Caco-2 (cell line): ENCODE measurements at regions not wholly inside any gene's neighbourhood (a gene's known extent, or its start where the extent isn't known, plus 50 kb on each side); places are given as distances from the start of the nearest gene placed in this dataset.
"Not testable (repeated sequence)": the region's sequence is repeated elsewhere in the genome, so short reads cannot be mapped to it uniquely, and the experiment has no call there.

ENCODE experiments used
- BruUV-seq: library from RNA; stranded (reverse); fragments of 400-500 nt; replicated peaks from 2 replicates; lab custom pipeline; 2021; lab: Mats Ljungman, UMichigan
- CTCF ChIA-PET: fragments of 300-600 bp; sonication (Branson Sonifier 250); formaldehyde crosslinking; loops from one replicate; lab custom pipeline; 2022; ENCODE audit warnings: antibody characterized with exemption; lab: Charles Lee
- POLR2A ChIA-PET: fragments of 300-600 bp; sonication (Branson Sonifier 250); formaldehyde crosslinking; loops from one replicate; lab custom pipeline; 2022; ENCODE audit warnings: antibody characterized with exemption; lab: Charles Lee
- DNase-seq, 2 experiments: peaks; one replicate each; pipeline versions ENCODE4 v3.0.0 to v3.0.0-alpha.2; 2020 to 2022
- H3K27me3 ChIP-seq: replicated peaks from 2 replicates; pipeline ENCODE4 v1.6.0; 2011; ENCODE audit warnings: low read length; ENCODE audit not compliant: control insufficient read depth, insufficient read depth
- H3K36me3 ChIP-seq: 2 replicates; pipeline ENCODE4 v1.5.1; 2011; ENCODE audit warnings: low read length; ENCODE audit not compliant: control insufficient read depth, insufficient read depth
- H3K4me1 ChIP-seq: fragments of 250-450 bp; sonication (Bioruptor Pico); 2 replicates; pipeline ENCODE4 v1.5.1; 2020; ENCODE audit warnings: mild to moderate bottlenecking
- H3K4me3 ChIP-seq: 2 replicates; pipeline ENCODE4 v1.5.1; 2011; ENCODE audit warnings: low read depth, mild to moderate bottlenecking, control low read depth, low read length
- H3K9me3 ChIP-seq: fragments of 250-450 bp; sonication (Bioruptor Pico); 2 replicates; pipeline ENCODE4 v1.5.1; 2020; ENCODE audit warnings: mild to moderate bottlenecking, moderate library complexity
- H3K27ac Mint-ChIP-seq: one replicate; pipeline ENCODE4 v1.8.0; 2022; ENCODE audit warnings: mixed read lengths; ENCODE audit not compliant: unreplicated experiment
- H3K27me3 Mint-ChIP-seq: one replicate; pipeline ENCODE4 v1.8.0; 2022; ENCODE audit warnings: mixed read lengths; ENCODE audit not compliant: insufficient read depth, unreplicated experiment
- H3K36me3 Mint-ChIP-seq: one replicate; pipeline ENCODE4 v1.8.0; 2022; ENCODE audit warnings: mild to moderate bottlenecking, mixed read lengths; ENCODE audit not compliant: insufficient read depth, unreplicated experiment
- H3K4me1 Mint-ChIP-seq: one replicate; pipeline ENCODE4 v1.8.0; 2022; ENCODE audit warnings: low read depth, mixed read lengths; ENCODE audit not compliant: unreplicated experiment
- H3K4me3 Mint-ChIP-seq: one replicate; pipeline ENCODE4 v1.8.0; 2022; ENCODE audit warnings: mild to moderate bottlenecking, moderate library complexity, mixed read lengths; ENCODE audit not compliant: unreplicated experiment
- H3K9me3 Mint-ChIP-seq: one replicate; pipeline ENCODE4 v1.8.0; 2022; ENCODE audit warnings: mixed read lengths; ENCODE audit not compliant: unreplicated experiment
- CTCF ChIP-seq, 2 experiments: fragments of 200-600 bp in 1 of 2; IDR thresholded peaks; 1 replicate in 1 of 2; 2 replicates in 1 of 2; pipeline versions ENCODE4 v1.5.1 to v1.8.0; 2011 to 2022; ENCODE audit warnings: antibody characterized with exemption in 1 of 2, control low read depth in 1 of 2, inconsistent platforms in 1 of 2, low read depth in 1 of 2, low read length in 1 of 2, mild to moderate bottlenecking in 1 of 2, moderate library complexity in 1 of 2; ENCODE audit not compliant: insufficient read depth in 1 of 2, severe bottlenecking in 1 of 2, unreplicated experiment in 1 of 2
- intact Hi-C: fragments of 100-400 bp; cut with micrococcal nuclease; formaldehyde crosslinking; loops from one replicate; pipeline ENCODE4 v1.10.0; 2022; ENCODE audit not compliant: unreplicated experiment

- H3K27ac Mint-ChIP-seq = no peak overlapping the region
- no peak for TF ChIP-seq CTCF (IDR thresholded peaks at IDR 0.05; ENCODE audit: insufficient read depth in 1 of 2, low read depth in 1 of 2, low read length in 1 of 2, severe bottlenecking in 1 of 2, unreplicated experiment in 1 of 2)
- POLR2A ChIA-PET = no interaction called here
Measured at GRCh38 chr3:89533275-89533674, 425.9 kb downstream of the EPHA3 start.

GRCh38 chr3:89554587-89554986, 447.2 kb downstream of the EPHA3 start:
- H3K27me3 Mint-ChIP-seq, BruUV-seq, CTCF ChIA-PET: not testable (repeated sequence)

More at GRCh38 chr3:89533275-89533674, 425.9 kb downstream of the EPHA3 start:
- Histone ChIP-seq H3K9me3 (no peaks in the 10 kb centered on the region), H3K4me3 (no peak overlapping the region), H3K27me3 (no peaks in the 10 kb centered on the region), H3K36me3 (no peaks in the 10 kb centered on the region), H3K4me1 (no peaks in the 10 kb centered on the region)
- CTCF ChIA-PET = no interaction called here
- Mint-ChIP-seq H3K4me3 (no peak overlapping the region), H3K27me3 (no peaks in the 10 kb centered on the region), H3K36me3 (no peaks in the 10 kb centered on the region), H3K9me3 (no peaks in the 10 kb centered on the region), H3K4me1 (no peaks in the 10 kb centered on the region)
- intact Hi-C loops = no loop called here
- no peak for DNase-seq
- BruUV-seq = no TSS peak

GRCh38 chr3:89558711-89559110, 451.3 kb downstream of the EPHA3 start:
- ChIA-PET CTCF (no interaction called here), POLR2A (no interaction called here)
- Mint-ChIP-seq H3K9me3 (no peaks in the 10 kb centered on the region), H3K27me3 (no peaks in the 10 kb centered on the region), H3K36me3 (no peaks in the 10 kb centered on the region), H3K4me3 (no peak overlapping the region), H3K4me1 (no peaks in the 10 kb centered on the region), H3K27ac (no peak overlapping the region)
- no TSS peak for BruUV-seq
- no peak for DNase-seq
- H3K9me3 ChIP-seq = no peaks in the 10 kb centered on the region
- H3K4me3 ChIP-seq = no peak overlapping the region
- no peaks in the 10 kb centered on the region for H3K4me1 ChIP-seq
- intact Hi-C loops = no loop called here
- H3K27me3 ChIP-seq = no peaks in the 10 kb centered on the region
- no peak for TF ChIP-seq CTCF (IDR thresholded peaks at IDR 0.05; ENCODE audit: insufficient read depth in 1 of 2, low read depth in 1 of 2, low read length in 1 of 2, severe bottlenecking in 1 of 2, unreplicated experiment in 1 of 2)
- no peaks in the 10 kb centered on the region for H3K36me3 ChIP-seq

More at GRCh38 chr3:89554587-89554986, 447.2 kb downstream of the EPHA3 start:
- intact Hi-C loops, H3K36me3 ChIP-seq, H3K4me3 Mint-ChIP-seq, H3K27me3 ChIP-seq, H3K4me1 ChIP-seq, H3K4me3 ChIP-seq, DNase-seq, POLR2A ChIA-PET, H3K9me3 ChIP-seq, H3K27ac Mint-ChIP-seq, H3K4me1 Mint-ChIP-seq, H3K36me3 Mint-ChIP-seq, H3K9me3 Mint-ChIP-seq: not testable (repeated sequence)

- no peak for TF ChIP-seq CTCF (IDR thresholded peaks at IDR 0.05; ENCODE audit: insufficient read depth in 1 of 2, low read depth in 1 of 2, low read length in 1 of 2, severe bottlenecking in 1 of 2, unreplicated experiment in 1 of 2)
- H3K36me3 Mint-ChIP-seq = no peaks in the 10 kb centered on the region
- Histone ChIP-seq H3K36me3 (no peaks in the 10 kb centered on the region), H3K27me3 (no peaks in the 10 kb centered on the region), H3K4me3 (no peak overlapping the region), H3K4me1 (no peaks in the 10 kb centered on the region), H3K9me3 (no peaks in the 10 kb centered on the region)
- H3K27me3 Mint-ChIP-seq = no peaks in the 10 kb centered on the region
- CTCF ChIA-PET = no interaction called here
- H3K9me3 Mint-ChIP-seq = no peaks in the 10 kb centered on the region
- intact Hi-C loops = no loop called here
- no peak for DNase-seq
- POLR2A ChIA-PET = no interaction called here
- H3K4me1 Mint-ChIP-seq = no peaks in the 10 kb centered on the region
- H3K27ac Mint-ChIP-seq = no peak overlapping the region
- BruUV-seq = no TSS peak
- no peak overlapping the region for H3K4me3 Mint-ChIP-seq
Measured at GRCh38 chr3:89560568-89560967, 453.1 kb downstream of the EPHA3 start.
